Liver (tissue), 7 donors: ENCODE measurements at regions not wholly inside any gene's neighbourhood (a gene's known extent, or its start where the extent isn't known, plus 50 kb on each side); places are given as distances from the start of the nearest gene placed in this dataset.

Experiments
- DNase-seq: peaks from one replicate; pipeline ENCODE4 v3.0.0-alpha.2; 2017; ENCODE audit warnings: low spot score
- H3K27ac ChIP-seq, 2 donors: one replicate each; pipeline ENCODE4 v1.7.0; 2013; ENCODE audit warnings: inconsistent platforms in 2 of 2, low read length in 2 of 2, control low read depth in 1 of 2, low read depth in 1 of 2, mild to moderate bottlenecking in 1 of 2
- H3K27me3 ChIP-seq, 4 donors: one replicate each; pipeline versions ENCODE4 v1.6.1 to v1.7.0; 2013; ENCODE audit warnings: low read length in 3 of 4, inconsistent platforms in 1 of 4, mild to moderate bottlenecking in 1 of 4, moderate library complexity in 1 of 4; ENCODE audit not compliant: control insufficient read depth in 4 of 4, insufficient read depth in 4 of 4
- H3K36me3 ChIP-seq, 4 donors: one replicate each; pipeline versions ENCODE4 v1.6.1 to v1.7.0; 2013; ENCODE audit warnings: low read length in 3 of 4, mild to moderate bottlenecking in 3 of 4, low read depth in 1 of 4, moderate library complexity in 1 of 4; ENCODE audit not compliant: control insufficient read depth in 4 of 4, insufficient read depth in 3 of 4
- H3K4me1 ChIP-seq, 4 donors: one replicate each; pipeline versions ENCODE4 v1.6.1 to v1.7.0; 2013; ENCODE audit warnings: low read length in 3 of 4, mild to moderate bottlenecking in 3 of 4, moderate library complexity in 1 of 4; ENCODE audit not compliant: control insufficient read depth in 4 of 4, insufficient read depth in 4 of 4
- H3K4me3 ChIP-seq, 3 donors: one replicate each; pipeline versions ENCODE4 v1.6.1 to v1.7.0; 2013; ENCODE audit warnings: low read length in 3 of 3, control low read depth in 1 of 3, low read depth in 1 of 3, mild to moderate bottlenecking in 1 of 3
- H3K9ac ChIP-seq, 2 donors: one replicate each; pipeline ENCODE4 v1.7.0; 2013; ENCODE audit warnings: low read length in 2 of 2, mild to moderate bottlenecking in 2 of 2, moderate library complexity in 2 of 2, control low read depth in 1 of 2, low read depth in 1 of 2
- H3K9me3 ChIP-seq, 4 donors: one replicate each; pipeline versions ENCODE4 v1.6.1 to v1.7.0; 2013; ENCODE audit warnings: low read length in 3 of 4; ENCODE audit not compliant: control insufficient read depth in 4 of 4
- EGR1 ChIP-seq, 2 donors: IDR thresholded peaks; 2 replicates each; pipeline ENCODE4 v1.6.1; 2016 to 2018; ENCODE audit warnings: antibody characterized with exemption in 2 of 2, low read depth in 2 of 2
- FOXA1 ChIP-seq: IDR thresholded peaks from 2 replicates; pipeline ENCODE4 v1.6.1; 2016; ENCODE audit warnings: antibody characterized with exemption
- FOXA2 ChIP-seq: IDR thresholded peaks from 2 replicates; pipeline ENCODE4 v1.6.1; 2016; ENCODE audit warnings: antibody characterized with exemption
- GABPA ChIP-seq, 2 donors: IDR thresholded peaks in 1 of 2; conservative IDR thresholded peaks in 1 of 2; 2 replicates each; pipeline ENCODE4 v1.6.1; 2016; ENCODE audit warnings: antibody characterized with exemption in 2 of 2, mild to moderate bottlenecking in 1 of 2, moderate library complexity in 1 of 2
- HNF4A ChIP-seq, 2 donors: conservative IDR thresholded peaks; 2 replicates each; pipeline ENCODE4 v1.6.1; 2016; ENCODE audit warnings: antibody characterized with exemption in 2 of 2, mild to moderate bottlenecking in 2 of 2
- HNF4G ChIP-seq: IDR thresholded peaks from 2 replicates; pipeline ENCODE4 v1.6.1; 2016; ENCODE audit warnings: antibody characterized with exemption
- JUND ChIP-seq, 2 donors: IDR thresholded peaks; 2 replicates each; pipeline ENCODE4 v1.6.1; 2016; ENCODE audit warnings: antibody characterized with exemption in 2 of 2
- NR2F2 ChIP-seq: IDR thresholded peaks from 2 replicates; pipeline ENCODE4 v1.6.1; 2016; ENCODE audit warnings: antibody characterized with exemption
- RAD21 ChIP-seq, 2 donors: IDR thresholded peaks; 2 replicates each; pipeline ENCODE4 v1.6.1; 2016; ENCODE audit warnings: antibody characterized with exemption in 2 of 2, mild to moderate bottlenecking in 2 of 2
- RXRA ChIP-seq, 2 donors: IDR thresholded peaks; 2 replicates each; pipeline ENCODE4 v1.6.1; 2017 to 2018; ENCODE audit warnings: antibody characterized with exemption in 2 of 2, mild to moderate bottlenecking in 1 of 2
- SP1 ChIP-seq: IDR thresholded peaks from 2 replicates; pipeline ENCODE4 v1.6.1; 2018; ENCODE audit warnings: antibody characterized with exemption, mild to moderate bottlenecking
- TAF1 ChIP-seq: conservative IDR thresholded peaks from 2 replicates; pipeline ENCODE4 v1.6.1; 2016; ENCODE audit warnings: antibody characterized with exemption, mild to moderate bottlenecking
- YY1 ChIP-seq: IDR thresholded peaks from 2 replicates; pipeline ENCODE4 v1.6.1; 2016; ENCODE audit warnings: antibody characterized with exemption, mild to moderate bottlenecking
- WGBS: extraction: QIAGEN DNeasy Blood & Tissue Kit; methylation state at CpG from one replicate; pipeline ENCODE4 v1.1.7; 2013; 5-methylcytosine and 5-hydroxymethylcytosine counted together
- TF ChIP-seq, protein P1 (sequence below): IDR thresholded peaks from 2 replicates; pipeline ENCODE4 v1.6.1; 2016; ENCODE audit warnings: antibody characterized with exemption
- TF ChIP-seq, protein P2 (sequence below): IDR thresholded peaks from 2 replicates; pipeline ENCODE4 v1.6.1; 2016; ENCODE audit warnings: antibody characterized with exemption
- TF ChIP-seq, protein P3 (sequence below): IDR thresholded peaks from 2 replicates; pipeline ENCODE4 v1.6.1; 2016; ENCODE audit warnings: antibody characterized with exemption
- TF ChIP-seq, protein P4 (sequence below): IDR thresholded peaks from 2 replicates; pipeline ENCODE4 v1.6.1; 2016; ENCODE audit warnings: antibody characterized with exemption, mild to moderate bottlenecking
- donor health status: healthy.
- donor health status: healthy.
- donor health status: healthy.
- donor health status: healthy.

DNA sequence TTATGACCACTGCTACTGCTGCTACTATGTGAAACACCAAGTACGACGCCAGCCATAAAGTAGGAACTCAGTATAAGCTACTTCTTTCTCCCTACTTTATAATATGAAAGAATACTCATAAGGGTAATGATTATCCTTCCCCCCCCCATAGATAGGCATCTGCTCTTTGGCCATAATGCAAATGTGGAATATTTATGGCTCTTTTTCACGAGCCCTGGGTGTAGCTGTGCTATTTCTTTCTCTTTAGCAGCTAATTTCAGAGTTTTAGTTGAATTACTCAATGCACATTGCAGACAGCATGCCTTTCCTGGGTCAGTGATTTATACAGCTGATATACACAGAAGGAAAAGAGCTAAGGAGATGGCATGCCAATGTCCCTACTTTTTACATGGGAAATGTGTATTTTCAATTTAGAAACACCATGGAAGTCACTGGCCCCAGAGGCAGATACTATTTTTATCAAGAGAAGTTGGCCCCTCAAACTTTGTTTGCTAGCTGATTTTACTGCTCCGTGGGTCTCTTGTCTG, 234.1 kb upstream of the KIAA1217 start:
- DNase-seq: no peak
- Histone ChIP-seq H3K36me3 (no peaks in the 10 kb centered on the region), H3K9ac (no peak overlapping the region), H3K27me3 (peaks cover 0 to 2% (median 0%) of the 10 kb centered on the region in 4 donors), H3K4me3 (no peak overlapping the region), H3K9me3 (no peaks in the 10 kb centered on the region), H3K27ac (no peak overlapping the region), H3K4me1 (no peaks in the 10 kb centered on the region)
- no peak for TF ChIP-seq FOXA1
- TF ChIP-seq SP1: no peak
- no peak for TF ChIP-seq HNF4G
- TF ChIP-seq HNF4A (conservative IDR thresholded peaks at IDR 0.05): no peak
- TF ChIP-seq JUND (IDR thresholded peaks at IDR 0.05): no peak
- TF ChIP-seq, protein P1, sequence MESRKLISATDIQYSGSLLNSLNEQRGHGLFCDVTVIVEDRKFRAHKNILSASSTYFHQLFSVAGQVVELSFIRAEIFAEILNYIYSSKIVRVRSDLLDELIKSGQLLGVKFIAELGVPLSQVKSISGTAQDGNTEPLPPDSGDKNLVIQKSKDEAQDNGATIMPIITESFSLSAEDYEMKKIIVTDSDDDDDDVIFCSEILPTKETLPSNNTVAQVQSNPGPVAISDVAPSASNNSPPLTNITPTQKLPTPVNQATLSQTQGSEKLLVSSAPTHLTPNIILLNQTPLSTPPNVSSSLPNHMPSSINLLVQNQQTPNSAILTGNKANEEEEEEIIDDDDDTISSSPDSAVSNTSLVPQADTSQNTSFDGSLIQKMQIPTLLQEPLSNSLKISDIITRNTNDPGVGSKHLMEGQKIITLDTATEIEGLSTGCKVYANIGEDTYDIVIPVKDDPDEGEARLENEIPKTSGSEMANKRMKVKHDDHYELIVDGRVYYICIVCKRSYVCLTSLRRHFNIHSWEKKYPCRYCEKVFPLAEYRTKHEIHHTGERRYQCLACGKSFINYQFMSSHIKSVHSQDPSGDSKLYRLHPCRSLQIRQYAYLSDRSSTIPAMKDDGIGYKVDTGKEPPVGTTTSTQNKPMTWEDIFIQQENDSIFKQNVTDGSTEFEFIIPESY: no peak
- TF ChIP-seq EGR1 (IDR thresholded peaks at IDR 0.05; ENCODE audit: low read depth in 2 of 2): no peak
- TF ChIP-seq, protein P2, sequence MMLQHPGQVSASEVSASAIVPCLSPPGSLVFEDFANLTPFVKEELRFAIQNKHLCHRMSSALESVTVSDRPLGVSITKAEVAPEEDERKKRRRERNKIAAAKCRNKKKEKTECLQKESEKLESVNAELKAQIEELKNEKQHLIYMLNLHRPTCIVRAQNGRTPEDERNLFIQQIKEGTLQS: no peak
- no peak for TF ChIP-seq NR2F2
- TF ChIP-seq TAF1: no peak
- no peak for TF ChIP-seq RAD21 (IDR thresholded peaks at IDR 0.05)
- no peak for TF ChIP-seq GABPA (IDR thresholded peaks at IDR 0.05 in 1 of 2, conservative IDR thresholded peaks at IDR 0.05 in 1 of 2)
- no peak for TF ChIP-seq FOXA2
- no peak for TF ChIP-seq YY1
- TF ChIP-seq, protein P3, sequence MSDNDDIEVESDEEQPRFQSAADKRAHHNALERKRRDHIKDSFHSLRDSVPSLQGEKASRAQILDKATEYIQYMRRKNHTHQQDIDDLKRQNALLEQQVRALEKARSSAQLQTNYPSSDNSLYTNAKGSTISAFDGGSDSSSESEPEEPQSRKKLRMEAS: no peak
- no peak for TF ChIP-seq RXRA (IDR thresholded peaks at IDR 0.05)
- TF ChIP-seq, protein P4, sequence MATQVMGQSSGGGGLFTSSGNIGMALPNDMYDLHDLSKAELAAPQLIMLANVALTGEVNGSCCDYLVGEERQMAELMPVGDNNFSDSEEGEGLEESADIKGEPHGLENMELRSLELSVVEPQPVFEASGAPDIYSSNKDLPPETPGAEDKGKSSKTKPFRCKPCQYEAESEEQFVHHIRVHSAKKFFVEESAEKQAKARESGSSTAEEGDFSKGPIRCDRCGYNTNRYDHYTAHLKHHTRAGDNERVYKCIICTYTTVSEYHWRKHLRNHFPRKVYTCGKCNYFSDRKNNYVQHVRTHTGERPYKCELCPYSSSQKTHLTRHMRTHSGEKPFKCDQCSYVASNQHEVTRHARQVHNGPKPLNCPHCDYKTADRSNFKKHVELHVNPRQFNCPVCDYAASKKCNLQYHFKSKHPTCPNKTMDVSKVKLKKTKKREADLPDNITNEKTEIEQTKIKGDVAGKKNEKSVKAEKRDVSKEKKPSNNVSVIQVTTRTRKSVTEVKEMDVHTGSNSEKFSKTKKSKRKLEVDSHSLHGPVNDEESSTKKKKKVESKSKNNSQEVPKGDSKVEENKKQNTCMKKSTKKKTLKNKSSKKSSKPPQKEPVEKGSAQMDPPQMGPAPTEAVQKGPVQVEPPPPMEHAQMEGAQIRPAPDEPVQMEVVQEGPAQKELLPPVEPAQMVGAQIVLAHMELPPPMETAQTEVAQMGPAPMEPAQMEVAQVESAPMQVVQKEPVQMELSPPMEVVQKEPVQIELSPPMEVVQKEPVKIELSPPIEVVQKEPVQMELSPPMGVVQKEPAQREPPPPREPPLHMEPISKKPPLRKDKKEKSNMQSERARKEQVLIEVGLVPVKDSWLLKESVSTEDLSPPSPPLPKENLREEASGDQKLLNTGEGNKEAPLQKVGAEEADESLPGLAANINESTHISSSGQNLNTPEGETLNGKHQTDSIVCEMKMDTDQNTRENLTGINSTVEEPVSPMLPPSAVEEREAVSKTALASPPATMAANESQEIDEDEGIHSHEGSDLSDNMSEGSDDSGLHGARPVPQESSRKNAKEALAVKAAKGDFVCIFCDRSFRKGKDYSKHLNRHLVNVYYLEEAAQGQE: no peak
- WGBS: 63% methylated on average over 4 of the region's 4 CpGs

DNA sequence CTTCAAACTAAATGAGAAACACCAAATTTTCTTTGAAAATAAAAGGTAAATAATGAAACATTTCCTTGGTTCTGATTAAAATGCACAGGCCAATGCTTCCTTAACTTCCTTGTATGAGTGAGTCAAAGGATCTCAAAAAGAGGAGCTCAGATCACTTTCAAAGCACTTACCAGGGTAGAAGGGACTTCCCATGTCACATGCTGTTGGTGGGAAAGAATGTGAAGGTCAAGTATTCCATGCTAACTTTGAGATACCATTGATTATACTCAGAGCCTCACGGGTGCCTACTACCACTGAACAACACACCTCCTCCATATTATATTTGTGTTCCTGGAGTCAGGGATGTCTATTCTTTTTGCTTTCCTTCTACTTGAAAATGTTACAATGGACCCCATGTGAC, 233.5 kb upstream of the KIAA1217 start:
- no peaks in the 10 kb centered on the region for H3K4me1 ChIP-seq
- H3K4me3 ChIP-seq: no peak overlapping the region
- H3K27ac ChIP-seq: no peak overlapping the region
- no peak overlapping the region for H3K9ac ChIP-seq
- DNase-seq: no peak
- H3K9me3 ChIP-seq: no peaks in the 10 kb centered on the region
- peaks cover 0 to 2% (median 0%) of the 10 kb centered on the region in 4 donors for H3K27me3 ChIP-seq
- WGBS: 63% methylated on average over 1 of the region's 1 CpG
- no peaks in the 10 kb centered on the region for H3K36me3 ChIP-seq
- TF ChIP-seq SP1 (no peak), HNF4G (no peak), TAF1 (no peak), EGR1 (IDR thresholded peaks at IDR 0.05; ENCODE audit: low read depth in 2 of 2) (no peak), GABPA (IDR thresholded peaks at IDR 0.05 in 1 of 2, conservative IDR thresholded peaks at IDR 0.05 in 1 of 2) (no peak), NR2F2 (no peak), FOXA2 (no peak), RXRA (IDR thresholded peaks at IDR 0.05) (no peak)
- TF ChIP-seq, protein P2: no peak
- TF ChIP-seq, protein P1: no peak
- TF ChIP-seq, protein P3: no peak
- TF ChIP-seq, protein P4: no peak
